CD4-positive, alpha-beta T cell treated with Interleukin-4 for 4 hours (primary cell): ENCODE measurements at regions not wholly inside any gene's neighbourhood (a gene's known extent, or its start where the extent isn't known, plus 50 kb on each side); places are given as distances from the start of the nearest gene placed in this dataset.
"Not testable (repeated sequence)": the region's sequence is repeated elsewhere in the genome, so short reads cannot be mapped to it uniquely, and the experiment has no call there.

Experiments
- DNase-seq: peaks from one replicate; pipeline ENCODE4 v3.0.0-alpha.2; 2020

DNA sequence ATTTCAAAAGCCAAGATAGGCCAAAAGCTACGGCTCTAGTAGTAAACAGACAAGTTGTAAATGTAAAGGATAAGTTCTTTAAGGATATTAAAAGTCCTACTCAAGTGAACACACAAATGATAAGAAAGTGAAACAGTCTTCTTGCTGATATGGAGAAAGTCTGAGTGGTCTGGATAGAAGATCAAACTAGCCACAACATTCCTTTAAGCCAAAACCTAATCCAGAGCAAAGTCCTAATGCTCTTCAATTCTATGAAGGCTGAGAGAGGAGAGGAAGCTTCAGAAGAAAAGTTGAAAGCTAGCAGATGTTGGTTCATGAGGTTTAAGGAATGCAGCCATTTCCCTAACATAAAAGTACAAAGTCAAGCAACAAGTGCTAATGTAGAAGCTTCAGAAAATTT lies 111.7 kb upstream of the ZEB2 start:
- no peak for DNase-seq

DNA sequence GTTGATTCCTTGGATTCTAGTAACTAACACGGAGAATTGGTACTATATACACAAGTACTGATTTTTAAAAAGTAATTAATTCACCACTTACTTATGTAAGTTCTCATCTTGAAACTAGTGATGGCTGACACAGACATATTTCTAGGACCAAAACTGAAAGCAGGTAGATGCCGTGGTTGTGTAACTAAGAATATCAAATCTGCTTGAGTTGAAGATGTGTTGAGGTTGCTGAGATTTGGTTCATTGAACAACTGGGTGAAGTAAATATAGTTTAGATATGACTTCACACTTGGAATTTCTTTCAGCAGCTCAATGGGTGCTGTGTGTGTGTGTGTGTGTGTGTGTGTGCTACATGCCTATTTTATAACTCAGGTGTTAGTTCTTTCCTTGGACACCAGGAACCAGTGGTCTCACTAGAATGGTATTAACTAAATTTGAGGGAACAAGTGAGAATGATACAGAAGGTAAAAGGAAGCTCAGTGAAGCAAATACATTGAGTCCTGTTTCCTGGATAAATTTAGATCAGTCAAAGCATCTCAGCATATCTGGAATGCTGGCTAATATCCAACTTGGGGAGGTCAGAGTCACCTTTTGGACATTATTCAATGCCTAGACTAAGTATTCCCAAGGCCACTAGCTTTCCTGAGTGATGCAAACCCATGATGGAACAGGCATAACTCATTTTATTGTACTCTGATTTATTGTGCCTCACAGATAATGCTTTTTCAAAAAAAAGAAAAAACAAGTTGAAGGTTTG lies 110.7 kb upstream of the ZEB2 start:
- no peak for DNase-seq

DNA sequence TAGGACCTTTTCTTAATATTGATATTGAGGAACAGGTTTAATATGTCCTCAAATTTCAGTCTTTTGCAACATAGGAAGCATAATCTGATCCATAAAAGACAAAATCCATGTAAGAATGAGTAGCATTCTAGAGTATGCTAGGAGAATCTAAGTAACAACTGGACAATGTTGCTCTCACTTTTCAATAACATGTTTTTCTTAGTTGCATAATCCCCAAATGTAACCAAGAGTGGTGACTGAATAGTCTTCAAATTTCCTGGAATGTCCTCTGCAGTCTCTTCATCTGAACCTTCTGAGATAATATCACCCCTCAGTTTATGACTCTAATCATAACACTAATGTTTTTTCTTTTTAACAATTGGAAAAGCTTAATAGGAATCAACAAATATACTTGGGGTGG lies 110.0 kb upstream of the ZEB2 start:
- no peak for DNase-seq

DNA sequence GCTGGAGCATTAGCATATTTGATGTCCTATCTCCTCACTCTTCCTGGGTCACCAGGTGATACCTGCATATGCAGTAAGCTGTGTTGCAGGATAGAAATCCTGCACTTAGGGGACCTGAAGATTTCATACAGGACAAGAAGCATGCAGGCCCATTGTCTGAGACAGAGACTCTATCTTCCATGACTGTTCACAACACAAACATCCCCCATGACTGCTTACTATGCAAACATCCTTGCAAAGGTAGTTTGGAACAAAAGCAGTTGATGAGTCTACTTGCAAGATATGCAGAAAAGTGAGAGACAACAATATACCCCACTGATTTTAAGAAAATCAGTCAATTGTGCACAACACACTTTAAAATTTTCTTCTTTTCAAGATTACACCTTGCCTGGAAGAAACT lies 108.6 kb upstream of the ZEB2 start:
- DNase-seq, result no peak

DNA sequence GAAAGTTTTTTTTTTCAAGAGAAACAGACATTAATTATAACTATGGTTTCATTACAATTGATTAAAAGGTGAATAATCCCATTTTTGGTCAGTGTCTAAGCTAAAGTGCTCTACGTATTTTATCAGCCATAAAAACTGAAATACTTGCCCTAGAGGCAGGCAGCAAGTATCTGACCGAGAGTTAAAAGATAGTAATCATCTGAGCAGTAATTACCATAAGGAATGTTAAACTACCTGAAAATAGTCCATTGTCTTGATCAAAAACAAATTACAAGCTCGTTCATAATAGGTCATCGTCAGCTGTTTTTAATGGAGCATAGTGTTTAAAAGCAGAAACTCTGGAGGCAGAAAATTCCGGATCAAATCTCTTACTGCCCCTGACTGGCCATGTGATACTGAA lies 105.7 kb upstream of the ZEB2 start:
- no peak for DNase-seq

DNA sequence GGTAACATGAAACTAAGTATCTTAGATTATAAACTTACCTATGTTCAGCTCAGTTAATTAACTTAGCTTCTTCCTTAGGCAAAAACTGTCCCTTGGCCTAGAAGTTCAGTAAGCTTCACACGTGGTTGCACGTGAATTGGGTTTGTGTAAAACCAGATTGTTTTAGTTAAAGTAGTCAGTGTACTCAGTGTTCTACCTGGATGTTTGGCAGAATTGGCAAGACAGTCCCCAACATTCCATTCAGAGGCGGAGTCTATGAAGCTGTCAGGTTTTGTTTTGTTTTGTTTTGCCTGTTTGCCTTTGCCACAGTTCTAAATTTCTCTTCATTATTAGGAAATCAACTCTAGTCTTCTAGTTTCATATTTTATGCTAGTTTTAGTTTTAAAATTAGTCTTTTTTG lies 105.3 kb upstream of the ZEB2 start:
- no peak for DNase-seq

DNA sequence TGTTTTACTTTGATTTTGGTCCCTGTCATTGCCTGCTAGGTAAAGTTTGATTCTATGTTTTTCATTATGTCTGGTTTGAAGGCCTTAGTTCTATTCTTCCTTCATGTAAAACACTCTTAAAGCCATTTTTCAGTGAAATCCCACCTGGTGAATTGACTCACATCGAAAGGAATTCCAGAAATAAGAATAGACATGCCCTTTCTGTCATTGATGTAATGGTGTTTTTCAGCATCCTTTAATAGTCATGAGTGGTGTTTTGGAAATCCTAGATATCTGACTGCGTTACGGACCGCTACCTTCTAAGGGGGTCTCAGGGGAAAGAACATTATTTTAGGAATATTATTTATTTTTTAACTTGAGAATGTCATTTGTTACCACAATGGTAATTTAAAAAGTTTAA lies 104.5 kb upstream of the ZEB2 start:
- DNase-seq, result no peak

DNA sequence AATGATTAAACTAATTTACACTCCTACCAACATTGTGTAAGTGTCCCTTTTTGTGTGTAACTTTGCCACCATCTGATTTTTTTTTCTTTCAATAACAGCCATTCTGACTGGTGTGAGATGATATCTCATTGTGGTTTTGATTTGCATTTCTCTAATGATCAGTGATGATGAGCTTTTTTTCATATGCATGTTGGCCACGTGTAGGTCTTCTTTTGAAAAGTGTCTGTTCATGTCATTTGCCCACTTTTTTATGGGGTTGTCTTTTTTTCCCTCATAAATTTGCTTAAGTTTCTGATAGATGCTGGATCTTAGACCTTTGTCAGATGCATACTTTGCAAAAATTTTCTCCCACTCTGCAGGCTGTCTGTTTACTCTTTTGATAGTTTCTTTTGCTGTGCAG lies 102.5 kb upstream of the ZEB2 start:
- not testable (repeated sequence) for DNase-seq

DNA sequence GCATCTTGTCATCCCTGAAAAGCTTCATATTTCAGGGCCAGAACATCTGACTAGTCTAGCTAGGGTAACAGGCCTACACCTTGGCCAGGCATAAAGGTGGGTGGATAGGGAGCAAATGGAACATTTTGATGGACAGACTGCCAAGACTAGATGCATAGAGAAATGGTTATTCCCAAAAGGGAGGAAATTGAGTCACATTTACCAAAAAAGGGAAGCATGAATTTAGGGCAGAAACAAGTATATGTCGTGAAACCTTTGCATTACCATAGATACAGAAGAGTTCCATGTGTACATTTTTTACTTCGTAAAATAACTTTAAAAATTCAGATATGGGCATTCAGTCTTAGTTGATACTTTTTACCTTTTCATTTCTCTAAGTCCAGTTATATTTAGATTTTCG lies 101.3 kb upstream of the ZEB2 start:
- no peak for DNase-seq

DNA sequence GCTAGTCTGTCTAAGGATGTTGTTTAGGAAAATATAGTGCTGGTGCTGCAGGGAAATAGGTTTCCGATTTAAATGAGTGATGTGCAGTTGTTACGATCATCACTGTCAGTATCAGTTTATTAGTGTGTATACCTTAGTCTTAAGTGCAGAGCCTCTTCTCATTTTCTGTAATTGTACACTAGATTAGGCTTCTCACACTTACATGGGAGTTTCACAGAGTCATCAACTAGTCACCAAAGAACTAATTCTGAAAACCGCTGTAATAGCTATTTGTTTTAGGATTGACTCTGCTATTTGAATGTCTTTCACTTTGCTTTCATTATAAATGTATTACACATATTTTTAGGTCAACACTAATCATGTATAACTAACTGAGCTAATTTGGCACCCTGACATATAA lies 99.8 kb upstream of the ZEB2 start:
- DNase-seq, result no peak

DNA sequence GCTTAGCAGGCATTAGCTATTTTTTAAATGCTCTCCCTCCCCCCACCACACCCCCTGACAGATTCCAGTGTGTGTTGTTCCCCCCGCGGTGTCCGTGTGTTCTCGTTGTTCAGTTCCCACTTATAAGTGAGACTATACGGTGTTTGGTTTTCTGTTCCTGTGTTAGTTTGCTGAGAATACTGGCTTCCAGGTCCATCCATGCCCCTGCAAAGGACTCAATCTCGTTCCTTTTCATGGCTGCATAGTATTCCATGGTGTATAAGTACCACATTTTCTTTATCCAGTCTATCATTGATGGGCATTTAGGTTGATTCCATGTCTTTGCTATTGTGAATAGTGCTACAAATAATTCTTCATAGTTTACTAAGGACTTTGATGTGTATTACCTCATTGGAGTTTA lies 97.3 kb upstream of the ZEB2 start:
- DNase-seq, result not testable (repeated sequence)

DNA sequence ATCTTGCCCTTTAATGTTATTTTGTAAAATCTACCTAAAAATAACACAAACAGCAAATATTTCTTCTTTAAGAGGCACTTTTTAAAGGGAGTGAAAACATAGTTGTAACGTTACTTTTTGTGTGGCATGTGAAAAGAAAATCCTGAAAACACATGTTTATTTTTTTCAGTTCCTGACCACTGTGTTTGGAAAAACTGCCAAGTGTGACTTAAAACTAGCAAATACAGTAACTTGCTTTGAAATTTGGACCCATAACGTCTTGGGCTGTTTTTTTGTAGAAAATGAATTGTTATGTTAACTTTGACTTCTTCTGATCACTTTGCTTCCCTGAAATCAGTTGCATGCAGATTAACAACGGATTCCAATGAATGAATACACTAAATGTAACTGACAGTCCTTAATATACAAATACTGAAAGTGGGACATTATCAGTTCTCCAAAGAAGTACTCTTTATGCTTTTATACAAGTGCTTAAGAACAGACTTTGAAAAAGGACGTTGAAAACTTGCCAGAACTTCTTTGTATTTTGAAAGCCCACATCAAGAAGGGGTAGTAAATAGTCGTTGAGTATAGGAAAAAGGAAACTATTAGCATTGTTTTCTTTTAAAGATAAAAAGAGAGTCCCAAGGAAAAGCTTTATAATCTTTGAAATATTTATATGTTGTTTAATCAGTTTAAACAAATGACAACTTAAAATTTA lies 96.1 kb upstream of the ZEB2 start:
- DNase-seq, result no peak

DNA sequence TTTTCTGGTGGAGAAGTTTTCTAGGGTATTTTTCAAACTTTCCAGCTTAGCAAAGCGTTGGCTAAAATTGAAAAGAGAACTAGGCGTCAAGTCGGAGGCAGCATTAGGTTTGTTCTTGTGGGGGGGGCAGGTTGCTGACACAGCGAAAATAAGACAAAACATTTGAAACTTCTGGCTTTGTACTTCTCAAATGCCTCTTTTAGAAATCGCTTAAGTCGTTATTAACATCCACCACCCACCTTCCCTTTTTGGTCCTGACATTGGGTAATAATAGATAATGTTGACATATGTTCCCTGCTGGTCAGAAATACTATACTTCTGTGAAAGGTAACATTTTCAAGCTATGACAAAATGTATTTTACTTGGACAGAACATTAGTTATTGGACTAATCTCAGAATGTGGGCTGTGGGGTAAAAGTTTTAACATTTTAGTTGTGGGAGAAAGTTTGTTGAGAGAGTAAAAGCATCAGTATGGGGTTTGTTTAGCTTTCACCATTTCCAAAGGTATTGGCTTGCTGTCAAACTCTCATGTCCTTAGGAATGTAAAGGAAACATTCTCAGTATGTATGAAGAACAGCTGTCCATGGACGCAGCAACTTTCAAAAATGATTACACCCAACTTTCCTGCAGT lies 88.1 kb upstream of the ZEB2 start:
- no peak for DNase-seq

DNA sequence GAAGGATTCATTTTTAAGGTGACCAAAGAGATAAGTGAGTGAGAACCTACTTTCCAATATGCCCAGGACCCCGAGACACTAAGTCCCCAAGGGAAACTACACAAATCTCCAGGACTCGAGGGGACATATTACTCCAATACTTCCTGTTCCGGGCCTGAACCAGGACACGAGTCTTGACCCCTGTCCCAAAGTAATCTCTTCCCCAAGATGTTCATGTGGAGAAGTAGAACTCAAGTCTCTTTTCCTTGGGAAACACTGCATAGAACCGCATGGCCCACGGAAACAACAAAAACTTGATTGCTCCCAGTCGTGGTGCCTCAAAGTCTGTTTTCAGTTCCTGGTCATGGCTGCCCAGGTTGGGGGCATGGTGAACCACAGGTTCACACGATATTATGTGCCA lies 87.2 kb upstream of the ZEB2 start:
- DNase-seq, result no peak

DNA sequence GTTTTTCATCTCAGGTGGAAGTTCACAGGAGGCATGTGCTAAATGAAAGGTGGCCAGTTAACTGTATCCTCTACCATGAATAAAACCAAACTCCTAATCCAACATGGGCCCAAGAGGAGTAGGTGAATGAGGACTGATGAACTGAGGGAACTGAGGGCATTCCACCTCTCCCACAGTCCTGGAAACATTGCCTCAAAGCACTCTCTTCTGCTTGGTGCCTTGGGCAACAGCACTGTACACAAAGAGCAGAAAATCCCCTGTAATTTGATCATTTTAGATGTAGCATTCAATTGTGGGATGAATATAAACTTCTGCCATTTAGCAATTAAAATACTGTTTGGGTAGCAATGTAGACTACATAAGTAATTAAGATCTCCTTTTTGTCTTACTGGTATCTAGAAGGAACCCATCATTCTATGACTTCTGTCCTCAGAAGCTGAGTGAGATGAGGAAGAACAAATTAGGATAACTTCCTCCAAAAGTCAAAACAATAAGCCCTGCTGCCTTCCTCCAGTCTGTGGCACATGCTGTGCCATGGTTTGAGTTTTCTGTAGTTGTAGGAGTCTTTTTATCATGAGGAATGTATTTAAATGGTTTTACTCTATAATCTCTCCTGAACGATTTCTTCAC lies 86.7 kb upstream of the ZEB2 start:
- no peak for DNase-seq

DNA sequence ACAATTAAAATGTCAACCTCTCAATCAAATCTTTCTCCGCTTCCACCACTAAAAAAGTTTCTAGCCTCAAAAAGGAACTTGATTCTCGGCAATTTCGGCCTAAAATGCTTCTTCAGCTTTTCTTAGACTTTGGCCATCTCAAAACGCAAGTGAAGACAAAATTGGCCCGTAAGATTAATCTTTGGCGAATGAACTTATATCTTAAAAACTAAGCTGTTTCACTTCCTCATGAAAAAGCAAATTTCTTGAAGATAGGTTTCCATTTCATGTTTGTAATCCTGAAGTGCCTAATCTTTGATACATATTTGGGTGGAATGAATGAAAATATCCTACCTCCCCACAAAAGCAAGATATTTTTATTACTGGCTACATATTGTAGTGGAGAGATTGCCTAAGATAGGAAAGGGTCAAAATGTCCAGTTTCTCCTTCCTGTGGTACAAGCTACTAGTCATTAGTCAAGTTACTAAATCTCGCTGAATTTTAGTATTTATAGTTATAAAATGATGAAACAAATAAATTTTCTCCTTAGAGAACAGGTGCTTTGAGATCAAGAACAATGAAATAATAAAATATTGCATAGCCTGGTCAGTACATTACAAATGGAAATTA lies 85.4 kb upstream of the ZEB2 start:
- DNase-seq, result no peak

DNA sequence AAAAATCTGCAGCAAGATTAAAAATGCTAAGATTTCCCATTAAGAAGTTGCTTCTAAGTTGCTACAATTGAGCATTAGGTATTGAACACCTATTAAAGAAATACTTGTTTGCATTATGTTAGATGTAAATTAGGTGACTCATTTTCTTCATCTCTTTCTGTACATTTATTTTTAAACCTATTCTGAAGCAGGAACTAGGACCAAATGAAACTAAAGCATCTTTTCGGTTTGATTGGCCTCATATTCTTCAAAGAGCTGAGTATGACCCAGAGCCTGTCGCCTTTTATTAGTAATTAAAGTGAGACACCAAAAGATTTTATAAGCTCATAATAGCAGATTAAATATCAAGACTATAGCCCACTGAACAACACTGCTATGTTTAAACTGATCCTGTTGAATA lies 83.4 kb upstream of the ZEB2 start:
- no peak for DNase-seq

DNA sequence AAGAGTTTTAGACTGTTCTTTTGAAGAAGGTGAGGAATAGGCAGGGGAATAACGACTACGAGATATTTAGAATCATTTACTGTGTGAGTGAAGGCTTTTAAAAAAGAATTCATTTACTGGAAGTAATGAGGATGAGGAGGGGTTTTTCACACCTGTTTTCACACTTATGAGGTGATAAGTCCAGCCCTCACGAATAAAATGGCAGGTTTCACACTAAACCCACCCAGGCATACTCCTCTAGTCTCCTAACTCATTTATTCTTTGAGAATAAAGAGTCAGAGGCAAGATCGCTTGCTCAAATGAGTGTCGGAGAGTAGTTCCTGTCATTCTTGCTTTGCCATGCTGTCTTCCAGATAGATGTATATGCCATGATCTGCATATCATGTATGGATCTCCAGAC lies 79.0 kb upstream of the ZEB2 start:
- DNase-seq, result peak; percentile 23

DNA sequence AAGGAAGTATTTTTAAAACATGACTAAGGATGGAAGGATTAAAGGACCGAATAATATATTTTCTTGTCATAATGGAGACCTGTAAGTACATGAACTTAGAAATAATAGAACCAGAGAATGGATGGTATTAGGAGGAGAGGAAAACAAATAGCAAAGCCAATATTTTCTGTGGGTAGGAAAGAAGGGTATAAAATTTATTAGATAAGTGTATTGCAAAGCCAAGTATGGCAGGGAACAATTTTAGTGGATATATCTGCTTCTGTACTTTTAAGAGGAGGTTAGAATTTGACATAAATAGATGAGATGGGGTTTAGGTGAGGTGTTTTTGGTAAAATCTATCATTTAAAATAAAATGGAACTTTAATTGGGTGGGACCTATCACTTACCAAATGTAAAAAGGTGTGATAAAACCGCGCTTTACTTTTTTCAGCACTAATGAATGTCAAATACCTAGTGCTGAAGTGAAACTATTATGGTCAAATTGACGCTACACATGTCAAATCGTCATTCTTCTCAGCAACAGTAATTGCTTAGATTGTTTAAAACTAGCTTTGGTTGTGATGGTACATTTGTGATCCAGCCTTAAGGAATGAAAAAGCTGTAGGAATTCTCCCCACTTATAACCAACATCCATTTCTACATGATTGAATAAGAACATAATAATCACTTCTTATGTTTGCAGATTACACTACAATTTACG lies 78.1 kb upstream of the ZEB2 start:
- DNase-seq, result peak; percentile 24

DNA sequence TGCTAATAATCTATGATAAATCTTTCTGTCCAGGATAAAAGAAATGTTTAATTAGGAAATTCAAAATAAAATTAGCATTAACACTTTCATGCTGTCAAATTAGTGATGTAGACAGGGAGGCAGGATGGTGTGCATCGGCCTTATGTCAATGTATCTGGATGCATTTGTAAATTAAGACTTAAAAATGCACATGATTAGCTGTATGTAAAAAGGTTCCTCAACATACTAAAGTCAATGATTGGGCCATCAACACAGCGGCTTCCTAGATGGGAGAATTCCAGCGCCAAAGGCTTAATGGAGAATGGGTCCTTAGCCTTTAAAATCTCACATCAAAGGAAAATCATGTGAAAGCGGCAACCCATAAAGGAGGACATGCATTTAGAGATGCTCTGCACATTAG lies 77.5 kb upstream of the ZEB2 start:
- DNase-seq, result no peak

DNA sequence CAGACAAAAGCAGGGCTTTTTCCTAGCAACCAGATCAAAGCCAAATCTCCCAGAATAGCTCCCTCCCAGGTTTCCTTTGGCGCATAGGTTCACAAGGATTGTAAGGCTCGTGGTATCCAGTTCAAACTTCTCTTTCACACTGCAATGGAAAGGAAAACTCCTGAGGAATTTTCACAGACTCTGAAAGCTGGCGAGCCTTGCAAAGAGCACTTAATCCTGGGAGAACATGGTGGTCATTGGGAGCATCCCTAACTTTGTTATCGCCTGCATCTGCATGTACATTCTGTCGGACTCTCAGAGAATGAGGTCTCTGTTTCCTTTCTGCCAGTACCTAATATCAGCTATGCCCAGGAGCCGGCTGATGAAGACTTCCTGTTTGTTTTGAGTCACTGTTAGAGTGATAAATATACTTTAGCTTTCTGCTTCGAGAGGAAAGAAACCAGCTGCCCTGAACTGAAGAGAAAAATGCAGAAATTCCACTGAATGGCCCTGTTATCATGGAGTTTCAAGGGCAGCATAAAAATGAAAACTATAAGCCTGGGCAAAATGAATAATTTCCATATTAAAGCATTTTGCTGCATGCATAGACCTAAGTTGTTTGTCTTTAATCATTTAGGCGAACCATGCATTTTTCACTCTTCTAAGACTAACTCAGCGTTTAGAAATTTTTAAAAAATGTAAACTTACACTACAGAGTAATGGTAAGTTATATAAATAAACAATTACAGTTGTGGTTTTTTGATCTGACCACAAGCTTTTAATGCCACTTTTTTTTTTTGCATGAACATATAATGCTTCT lies 76.4 kb upstream of the ZEB2 start:
- DNase-seq, result peak; percentile 45

DNA sequence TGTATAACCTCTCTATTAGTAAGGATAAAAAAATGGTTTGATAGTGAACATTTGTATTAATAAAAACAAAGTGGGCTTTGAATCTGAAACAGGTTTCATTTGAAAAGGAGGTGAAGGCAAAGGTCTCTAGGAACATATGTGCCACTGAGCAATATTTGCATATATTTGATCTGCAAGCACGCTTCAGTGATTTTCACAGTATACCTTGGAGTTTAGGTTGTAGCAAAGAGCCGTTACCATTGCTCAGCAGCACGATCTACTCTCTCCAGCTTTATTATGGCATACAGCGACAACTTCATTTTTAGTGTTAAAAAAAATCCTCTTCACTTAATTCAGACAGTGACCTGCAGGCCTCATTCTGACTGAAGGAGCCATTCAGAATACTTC lies 75.8 kb upstream of the ZEB2 start:
- DNase-seq, result no peak
